AG10803 (cell line): ENCODE measurements at regions not wholly inside any gene's neighbourhood (a gene's known extent, or its start where the extent isn't known, plus 50 kb on each side); places are given as distances from the start of the nearest gene placed in this dataset.

ENCODE experiments used
- DNase-seq: peaks from one replicate; pipeline ENCODE4 v3.0.0; 2010; ENCODE audit warnings: low read depth
- H3K4me3 ChIP-seq: 2 replicates; pipeline ENCODE4 v1.5.1; 2011; ENCODE audit warnings: mild to moderate bottlenecking, low read length, control low read depth
- TF ChIP-seq, protein P1 (sequence below): conservative IDR thresholded peaks from 2 replicates; pipeline ENCODE4 v1.5.1; 2011; ENCODE audit warnings: mild to moderate bottlenecking, low read length, control low read depth, inconsistent platforms

GRCh38 chr20:24863356-24863755 is 85.7 kb upstream of the CST7 start:
- DNase-seq, result peak; percentile 89
- TF ChIP-seq, protein P1, sequence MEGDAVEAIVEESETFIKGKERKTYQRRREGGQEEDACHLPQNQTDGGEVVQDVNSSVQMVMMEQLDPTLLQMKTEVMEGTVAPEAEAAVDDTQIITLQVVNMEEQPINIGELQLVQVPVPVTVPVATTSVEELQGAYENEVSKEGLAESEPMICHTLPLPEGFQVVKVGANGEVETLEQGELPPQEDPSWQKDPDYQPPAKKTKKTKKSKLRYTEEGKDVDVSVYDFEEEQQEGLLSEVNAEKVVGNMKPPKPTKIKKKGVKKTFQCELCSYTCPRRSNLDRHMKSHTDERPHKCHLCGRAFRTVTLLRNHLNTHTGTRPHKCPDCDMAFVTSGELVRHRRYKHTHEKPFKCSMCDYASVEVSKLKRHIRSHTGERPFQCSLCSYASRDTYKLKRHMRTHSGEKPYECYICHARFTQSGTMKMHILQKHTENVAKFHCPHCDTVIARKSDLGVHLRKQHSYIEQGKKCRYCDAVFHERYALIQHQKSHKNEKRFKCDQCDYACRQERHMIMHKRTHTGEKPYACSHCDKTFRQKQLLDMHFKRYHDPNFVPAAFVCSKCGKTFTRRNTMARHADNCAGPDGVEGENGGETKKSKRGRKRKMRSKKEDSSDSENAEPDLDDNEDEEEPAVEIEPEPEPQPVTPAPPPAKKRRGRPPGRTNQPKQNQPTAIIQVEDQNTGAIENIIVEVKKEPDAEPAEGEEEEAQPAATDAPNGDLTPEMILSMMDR, result no peak
- no peak overlapping the region for H3K4me3 ChIP-seq

DNA sequence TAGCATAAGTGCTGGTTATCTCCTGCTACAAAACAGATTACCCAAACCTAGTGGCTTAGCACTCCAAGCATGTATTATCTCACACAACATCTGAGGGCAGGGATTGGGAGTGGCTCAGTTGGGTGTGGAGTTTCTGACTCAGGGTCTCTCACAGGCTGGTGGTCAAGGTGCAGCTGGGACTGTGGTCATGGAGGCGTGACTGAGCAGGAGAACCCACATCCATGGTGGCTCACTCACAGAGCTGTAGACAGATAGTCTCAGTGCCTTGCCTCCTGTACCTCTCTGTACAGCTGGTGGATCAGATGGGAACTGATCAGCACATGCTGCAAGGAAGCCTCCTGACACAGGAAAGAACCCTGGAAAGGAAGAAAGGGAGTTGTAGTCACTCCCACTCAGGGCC is 83.1 kb upstream of the CST7 start:
- no peak overlapping the region for H3K4me3 ChIP-seq
- TF ChIP-seq, protein P1, result no peak
- no peak for DNase-seq

GRCh38 chr20:24866742-24867141 is 82.3 kb upstream of the CST7 start:
- no peak overlapping the region for H3K4me3 ChIP-seq
- TF ChIP-seq, protein P1, result no peak
- no peak for DNase-seq

- no peak overlapping the region for H3K4me3 ChIP-seq
- DNase-seq, result no peak
- TF ChIP-seq, protein P1, result no peak
These were observed 81.5 kb upstream of the CST7 start for GRCh38 chr20:24867556-24867955.

GRCh38 chr20:24868396-24868927 is 80.6 kb upstream of the CST7 start:
- DNase-seq, result no peak
- TF ChIP-seq, protein P1, result no peak
- no peak overlapping the region for H3K4me3 ChIP-seq

DNA sequence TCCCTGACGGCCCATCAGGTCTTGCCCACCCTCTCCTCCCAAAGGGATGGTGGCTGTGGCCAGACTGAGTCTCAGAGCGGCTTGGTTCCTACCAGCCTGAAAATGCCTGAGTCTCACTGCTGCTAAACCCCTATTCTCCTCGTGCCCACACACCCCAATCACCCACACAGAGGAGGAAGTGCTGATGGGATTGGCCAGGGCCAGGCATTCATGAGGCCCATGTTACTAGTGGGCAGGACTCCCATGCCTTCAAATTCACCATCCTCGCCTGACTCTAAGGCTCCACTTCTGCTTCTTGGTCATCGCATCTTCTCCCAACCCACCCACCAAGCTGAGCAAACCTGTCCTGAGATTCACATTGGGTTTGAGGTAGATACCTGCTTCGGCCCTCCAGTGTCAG is 80.1 kb upstream of the CST7 start:
- no peak for DNase-seq
- TF ChIP-seq, protein P1, result no peak
- H3K4me3 ChIP-seq, result no peak overlapping the region

GRCh38 chr20:24870057-24870456 is 79.0 kb upstream of the CST7 start:
- TF ChIP-seq, protein P1, result no peak
- DNase-seq, result no peak
- H3K4me3 ChIP-seq, result no peak overlapping the region
